ENCODE measurements at regions not wholly inside any gene's neighbourhood (a gene's known extent, or its start where the extent isn't known, plus 50 kb on each side); places are given as distances from the start of the nearest gene placed in this dataset.

- no peak for DNase-seq
Observed at GRCh38 chr13:57017357-57017756, 123.4 kb upstream of the PRR20A start.

- no peak for DNase-seq
Observed at GRCh38 chr13:57018915-57019314, 121.8 kb upstream of the PRR20A start.

GRCh38 chr13:57030671-57031070, 110.0 kb upstream of the PRR20A start:
- DNase-seq: no peak

- DNase-seq: no peak
Observed at GRCh38 chr13:57036290-57036689, 104.4 kb upstream of the PRR20A start.

- DNase-seq: no peak
Observed at GRCh38 chr13:57044910-57045309, 95.8 kb upstream of the PRR20A start.

GRCh38 chr13:57045826-57046546, 94.7 kb upstream of the PRR20A start:
- DNase-seq: peak; percentile 83

- DNase-seq: peak; percentile 92
Observed at GRCh38 chr13:57056601-57057180, 84.0 kb upstream of the PRR20A start.

GRCh38 chr13:57063007-57063406, 77.7 kb upstream of the PRR20A start:
- no peak for DNase-seq

- DNase-seq: no peak
Observed at GRCh38 chr13:57073983-57074382, 66.7 kb upstream of the PRR20A start.

- DNase-seq: no peak
Observed at GRCh38 chr13:57075588-57075987, 65.1 kb upstream of the PRR20A start.

- DNase-seq: no peak
Observed at GRCh38 chr13:57087006-57087405, 53.7 kb upstream of the PRR20A start.
